ENCODE measurements at regions not wholly inside any gene's neighbourhood (a gene's known extent, or its start where the extent isn't known, plus 50 kb on each side); places are given as distances from the start of the nearest gene placed in this dataset.

GRCh38 chr5:17406423-17406838, 91.6 kb upstream of the TAF11L2 start:
- TF ChIP-seq EZH2 (IDR thresholded peaks at IDR 0.05): no peak
- TF ChIP-seq POLR2AphosphoS5 (IDR thresholded peaks at IDR 0.05; ENCODE audit: borderline replicate concordance, low read depth, low read length): no peak
- TF ChIP-seq FOXP2 (optimal IDR thresholded peaks at IDR 0.05; ENCODE audit: control extremely low read depth, extremely low read length, insufficient read depth): no peak

Data from SK-N-MC (cell line).